Mammary epithelial cell (primary cell): ENCODE measurements at regions not wholly inside any gene's neighbourhood (a gene's known extent, or its start where the extent isn't known, plus 50 kb on each side); places are given as distances from the start of the nearest gene placed in this dataset.

ENCODE experiments used
- CTCF ChIP-seq, 2 donors: IDR thresholded peaks in 1 of 2; conservative IDR thresholded peaks in 1 of 2; 2 replicates each; pipeline ENCODE4 v1.5.1; 2011 to 2012; ENCODE audit warnings: inconsistent platforms in 2 of 2, low read length in 2 of 2, mild to moderate bottlenecking in 2 of 2, control low read depth in 1 of 2, low read depth in 1 of 2; ENCODE audit not compliant: insufficient read depth in 1 of 2; ENCODE audit errors: extremely low read depth in 1 of 2
- EZH2 ChIP-seq: IDR thresholded peaks from 2 replicates; pipeline ENCODE4 v1.6.1; 2012; ENCODE audit warnings: low read length, inconsistent platforms, borderline replicate concordance

- TF ChIP-seq CTCF (conservative IDR thresholded peaks at IDR 0.05 in 1 of 2, IDR thresholded peaks at IDR 0.05 in 1 of 2; ENCODE audit: extremely low read depth in 1 of 2, insufficient read depth in 1 of 2, low read depth in 1 of 2, low read length in 2 of 2) = no peak
- no peak for TF ChIP-seq EZH2
Observed at GRCh38 chr9:69993110-69993509, 50.5 kb upstream of the MAMDC2 start.
